ENCODE measurements at regions not wholly inside any gene's neighbourhood (a gene's known extent, or its start where the extent isn't known, plus 50 kb on each side); places are given as distances from the start of the nearest gene placed in this dataset.

DNA sequence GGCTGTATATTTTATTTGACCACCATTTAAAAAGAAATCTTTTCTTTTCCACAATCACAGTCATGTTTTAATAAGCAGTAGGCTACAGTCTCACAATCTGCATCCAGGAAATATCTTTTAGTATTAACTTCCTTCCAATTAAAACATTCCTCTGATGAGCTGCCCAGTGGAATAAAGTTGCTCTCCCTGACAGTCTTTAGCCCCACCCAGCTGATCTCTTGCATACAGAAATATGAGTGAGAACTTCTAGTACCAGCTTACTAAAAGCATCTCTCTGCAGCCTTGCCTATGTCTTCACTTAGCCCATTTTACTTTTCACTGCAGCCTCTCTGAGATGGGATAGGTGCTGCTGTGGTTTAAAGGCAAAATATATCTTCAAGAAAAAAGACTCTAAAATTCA lies 143.4 kb upstream of the ANO3 start:
- DNase-seq: no peak

DNA sequence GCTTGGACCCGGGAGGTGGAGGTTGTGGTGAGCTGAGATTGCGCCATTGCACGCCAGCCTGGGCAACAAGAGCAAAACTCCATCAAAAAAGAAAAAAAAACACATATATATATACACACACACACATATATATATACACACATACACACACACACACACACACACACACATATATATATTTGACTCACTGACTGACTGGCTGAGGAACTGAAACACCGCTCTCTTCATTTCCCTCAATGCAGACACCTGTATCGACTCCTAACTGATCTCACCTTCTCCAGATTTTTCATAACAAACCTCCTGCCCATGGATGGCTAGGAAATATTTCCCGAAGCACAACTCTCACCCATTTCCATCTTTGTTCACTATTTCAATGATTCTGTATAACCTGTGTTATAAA lies 140.7 kb upstream of the ANO3 start:
- DNase-seq (no peak), ATAC-seq (no peak)

More for the DNA sequence above, 143.4 kb upstream of the ANO3 start:
- no peak for ATAC-seq

DNA sequence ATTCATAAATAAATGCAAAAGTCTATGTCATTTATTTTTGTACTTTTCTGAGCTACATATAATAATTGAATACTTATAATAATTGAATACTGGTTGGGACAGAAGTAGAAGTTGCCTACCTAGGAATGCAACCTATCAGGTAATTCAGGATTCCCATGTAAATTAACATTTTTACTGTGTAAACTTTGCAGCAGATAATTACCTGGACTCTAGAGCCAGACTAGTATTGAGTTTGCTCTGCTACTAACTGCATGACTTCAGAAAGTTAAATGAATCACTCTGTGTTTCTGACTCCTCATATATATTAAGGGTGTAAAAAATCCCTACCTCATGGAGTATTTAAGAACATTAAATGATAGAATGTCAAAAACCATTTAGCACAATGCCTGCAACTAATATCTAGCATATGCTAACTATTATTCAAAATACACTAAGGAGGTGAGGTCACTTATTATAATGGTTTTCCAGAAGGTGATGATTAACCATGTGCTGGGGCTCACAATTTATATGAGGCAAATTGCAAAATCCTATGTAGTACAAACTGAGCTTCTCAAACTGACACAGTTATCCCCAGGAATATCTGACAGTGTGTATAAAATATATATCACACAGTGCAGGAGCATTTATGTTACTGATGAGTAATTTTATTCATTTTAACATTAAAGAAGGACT lies 138.1 kb upstream of the ANO3 start:
- ATAC-seq (no peak), DNase-seq (no peak)

DNA sequence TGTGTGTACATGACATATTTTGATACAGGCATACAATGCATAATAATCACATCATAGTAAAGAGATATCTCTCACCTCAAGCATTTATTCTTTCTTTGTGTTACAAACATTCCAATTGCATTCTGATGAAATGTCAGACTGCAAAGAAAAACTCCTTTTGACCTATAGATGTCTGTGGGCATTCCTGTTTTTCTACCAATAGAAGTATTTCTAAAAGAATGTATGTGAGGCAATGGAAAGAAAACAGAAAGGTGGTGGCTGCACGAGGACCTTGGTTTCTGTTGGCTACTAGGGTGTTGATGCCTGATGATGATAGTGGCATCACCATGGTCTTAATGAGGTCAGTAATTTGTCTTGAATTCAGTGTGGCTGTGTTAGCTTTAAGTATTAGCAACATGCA lies 137.0 kb upstream of the ANO3 start:
- ATAC-seq (no peak), DNase-seq (no peak)

DNA sequence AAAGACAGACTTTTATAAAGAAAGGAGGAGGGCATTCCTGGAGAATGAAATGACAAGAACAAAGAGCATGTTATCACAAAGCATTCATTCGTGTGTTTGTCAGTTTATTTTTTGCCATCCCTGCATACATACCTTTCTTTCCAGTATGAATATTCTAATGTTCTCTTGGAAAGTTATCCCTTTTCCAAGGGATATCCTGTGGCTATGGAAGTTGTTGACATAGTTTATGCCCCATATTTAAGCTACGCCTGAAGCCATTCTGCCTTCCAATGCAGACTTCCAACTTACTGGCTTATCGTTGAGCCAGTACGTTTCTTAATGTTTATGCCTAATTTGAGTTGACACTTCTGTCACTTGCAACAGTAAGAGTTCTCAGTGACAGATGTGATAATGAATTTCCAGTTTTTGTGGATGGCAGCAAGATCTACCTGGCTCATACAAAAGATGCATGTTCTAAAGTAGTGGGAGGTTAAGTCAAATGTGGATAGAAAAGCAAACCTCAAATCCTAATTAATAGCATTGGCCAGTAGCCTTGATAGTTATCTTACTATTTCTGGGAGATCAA lies 133.3 kb upstream of the ANO3 start:
- ATAC-seq (no peak), DNase-seq (no peak)

DNA sequence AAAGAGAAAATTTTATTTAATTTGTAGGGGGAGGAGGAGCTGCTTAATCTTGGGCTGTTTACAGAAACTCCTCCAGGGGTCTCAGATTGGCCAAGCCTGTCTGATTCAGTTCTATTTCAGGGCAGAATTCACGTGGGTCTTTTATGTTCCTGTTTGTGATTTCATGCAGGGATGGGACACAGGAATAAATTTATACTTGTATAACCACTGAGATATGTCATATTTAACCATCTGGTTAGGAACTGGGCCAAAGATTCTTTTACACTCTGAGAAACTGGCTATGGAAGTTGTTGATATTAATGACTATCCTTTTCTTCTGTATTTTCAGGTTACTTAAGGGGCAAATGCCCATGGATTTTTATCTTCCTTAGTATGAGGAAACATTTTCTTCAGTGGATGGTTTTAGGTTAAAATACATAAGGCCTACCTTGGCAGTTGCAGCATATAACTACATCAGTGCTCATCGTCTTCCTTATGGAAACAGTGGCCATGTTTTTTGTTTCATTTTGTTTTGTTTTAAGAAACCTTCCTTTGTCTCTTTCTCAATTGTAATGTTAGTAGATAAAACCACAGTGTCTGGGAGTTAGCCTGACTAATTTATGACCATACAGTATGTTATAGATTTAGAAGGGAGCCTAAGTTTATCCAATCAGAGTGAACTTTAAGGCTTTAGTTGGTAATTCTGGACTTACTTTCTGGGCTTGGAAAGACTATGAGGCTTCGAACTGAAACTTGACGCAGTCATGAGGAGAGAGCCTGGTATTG lies 132.4 kb upstream of the ANO3 start:
- ATAC-seq (no peak), DNase-seq (no peak)

DNA sequence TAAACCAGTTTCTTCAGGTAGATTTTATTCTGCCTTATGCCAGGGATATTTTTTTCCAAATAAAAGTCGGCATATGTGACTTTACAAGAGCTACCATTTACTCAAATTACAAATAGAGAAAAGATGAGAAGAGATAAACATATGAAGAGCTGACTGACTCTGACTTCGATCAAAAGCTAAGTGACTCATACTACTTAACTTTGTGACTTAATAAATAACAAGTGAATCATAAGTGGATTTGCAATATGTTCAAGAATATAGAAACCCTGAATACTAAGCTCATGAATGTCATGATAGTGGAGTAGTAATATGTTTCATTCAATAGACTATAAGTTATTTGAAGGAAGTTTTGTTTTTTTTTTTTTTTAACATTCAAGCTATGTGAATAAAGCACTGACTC lies 130.5 kb upstream of the ANO3 start:
- no peak for ATAC-seq
- no peak for DNase-seq

DNA sequence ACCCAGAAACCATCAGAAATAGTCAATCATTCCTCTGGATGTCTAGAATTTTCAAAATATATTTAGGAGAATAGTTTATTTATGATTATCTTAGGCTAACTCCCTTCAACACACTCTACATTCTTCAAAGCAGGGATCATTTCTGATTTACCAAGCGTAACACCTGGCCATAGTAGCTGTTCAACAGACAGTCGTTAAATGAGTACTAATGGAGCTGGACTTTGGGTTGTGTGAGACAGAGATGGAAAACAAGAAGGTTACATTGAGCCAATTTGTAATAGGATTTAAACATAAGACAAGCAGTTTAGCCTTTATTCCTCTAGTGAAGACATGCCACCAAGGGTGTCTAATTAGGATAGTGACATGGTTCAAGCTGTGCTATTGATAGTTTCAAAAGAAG lies 129.2 kb upstream of the ANO3 start:
- ATAC-seq: no peak

DNA sequence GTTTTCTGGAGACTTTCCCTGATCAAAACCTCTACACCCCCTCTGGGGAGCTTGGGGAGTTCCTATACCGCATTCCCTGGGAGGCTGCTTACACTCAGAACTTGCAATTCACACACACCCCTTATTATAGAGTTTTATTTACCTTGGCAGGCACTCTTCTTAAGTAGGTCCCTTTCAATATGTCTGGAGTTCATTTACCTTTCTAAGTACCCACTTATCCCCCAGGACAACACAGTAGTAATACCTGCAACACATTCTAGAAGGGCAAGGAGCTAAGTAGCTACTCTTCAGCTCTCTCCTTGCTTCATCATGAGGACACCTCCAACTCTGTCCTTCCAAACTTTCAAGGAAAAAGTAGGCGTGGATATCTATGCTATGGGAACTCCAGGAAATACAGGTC lies 127.8 kb upstream of the ANO3 start:
- ATAC-seq (no peak), DNase-seq (no peak)

More for the DNA sequence above, 129.2 kb upstream of the ANO3 start:
- no peak for DNase-seq

DNA sequence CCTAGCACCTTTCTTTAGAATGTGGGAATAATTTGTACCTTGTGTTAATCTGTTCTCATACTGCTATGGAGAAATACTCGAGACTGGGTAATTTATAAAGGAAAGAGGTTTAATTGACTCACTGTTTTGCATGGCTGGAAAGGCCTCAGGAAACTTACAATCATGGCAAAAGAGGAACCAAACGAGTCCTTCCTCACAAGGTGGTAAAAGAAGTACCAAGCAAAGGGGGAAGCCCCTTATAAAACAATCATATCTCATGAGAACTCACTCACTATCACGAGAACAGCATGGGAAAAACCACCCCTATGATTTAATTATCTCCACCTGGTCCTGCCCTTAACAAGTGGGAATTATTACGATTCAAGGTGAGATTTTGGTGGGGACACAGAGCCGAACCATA lies 127.1 kb upstream of the ANO3 start:
- ATAC-seq: no peak

DNA sequence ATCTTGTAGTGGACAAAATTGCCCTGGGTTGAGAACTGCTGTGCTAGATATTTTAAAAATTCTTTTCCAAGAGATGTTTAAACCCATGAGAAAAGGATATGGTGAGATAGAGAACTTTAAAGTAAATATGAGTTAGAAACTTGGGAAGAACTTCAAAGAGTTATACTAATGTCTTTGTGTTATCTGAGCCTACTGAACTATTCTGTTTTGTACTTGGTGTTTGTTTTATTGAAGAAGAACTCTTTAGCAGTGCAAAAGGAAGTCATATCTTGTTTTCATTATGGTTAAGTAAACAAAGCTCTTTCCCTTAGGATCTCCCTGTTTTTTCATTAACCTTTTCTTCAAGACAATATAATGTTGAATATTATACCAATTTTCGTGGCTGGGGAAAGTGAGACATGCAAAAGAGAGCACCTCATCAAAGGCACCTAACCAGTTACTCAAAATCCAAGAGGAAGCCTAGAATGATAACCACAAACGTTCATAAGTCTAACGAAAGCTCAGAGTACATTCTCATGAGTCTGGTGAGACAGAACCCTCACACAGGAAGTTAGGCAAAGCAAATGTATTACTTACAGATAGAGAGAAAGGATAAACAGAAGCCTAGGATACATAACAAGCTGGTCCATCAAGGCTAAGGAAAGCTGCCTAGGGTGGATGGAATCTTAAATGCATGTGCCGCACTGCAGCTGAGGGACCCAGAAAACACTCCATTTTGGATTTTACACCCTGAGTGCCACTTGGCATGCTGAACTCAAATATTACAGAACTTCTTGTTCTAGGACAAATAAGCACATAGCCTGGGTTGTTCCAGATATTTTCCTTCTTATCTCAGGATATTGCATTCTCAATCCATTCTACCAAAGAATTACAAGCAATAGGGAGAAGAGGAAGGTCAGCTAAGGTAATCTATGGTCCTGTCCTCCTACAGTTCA lies 112.5 kb upstream of the ANO3 start:
- DNase-seq: no peak
- ATAC-seq: no peak

More for the DNA sequence above, 127.1 kb upstream of the ANO3 start:
- DNase-seq: no peak

DNA sequence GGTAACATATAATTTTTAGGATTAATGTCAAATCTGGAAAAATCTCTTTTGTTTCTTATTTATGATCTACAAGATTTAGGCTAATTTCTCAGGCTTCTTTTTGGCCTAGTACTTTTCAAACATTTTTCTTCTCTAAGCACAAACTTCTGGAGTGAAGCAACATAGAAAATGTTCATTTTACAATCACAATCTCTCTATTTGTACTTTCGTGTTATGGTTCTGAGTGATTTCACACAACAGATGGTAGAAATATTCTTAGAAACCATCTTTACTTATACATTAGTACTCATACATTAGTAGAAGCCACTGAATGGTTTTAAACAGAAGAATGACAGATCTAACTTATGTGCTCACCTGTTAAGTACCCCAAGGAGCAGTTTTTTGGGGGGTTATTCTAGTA lies 106.3 kb upstream of the ANO3 start:
- ATAC-seq: no peak

DNA sequence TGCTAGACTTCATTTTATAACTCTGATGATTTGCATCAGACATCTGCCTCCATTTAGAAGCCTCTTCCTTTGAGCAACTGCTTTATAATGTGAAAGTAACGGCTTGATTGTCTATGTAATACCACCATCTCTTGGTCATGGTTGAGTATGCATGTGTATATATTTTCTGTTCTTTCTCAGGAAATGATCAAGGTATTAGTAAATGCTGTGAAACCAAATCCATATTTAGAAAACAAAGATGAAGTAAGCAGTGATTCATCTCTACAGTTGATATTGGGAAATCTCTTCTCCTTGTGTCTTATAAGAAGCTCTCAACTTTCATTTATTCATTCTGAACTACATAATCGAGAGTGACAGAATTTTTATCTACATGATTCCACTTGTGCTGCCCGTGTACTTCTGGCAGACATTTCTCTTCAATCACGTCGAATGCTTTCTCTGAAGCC lies 104.6 kb upstream of the ANO3 start:
- no peak for ATAC-seq
- no peak for DNase-seq

More for the DNA sequence above, 106.3 kb upstream of the ANO3 start:
- DNase-seq: no peak

DNA sequence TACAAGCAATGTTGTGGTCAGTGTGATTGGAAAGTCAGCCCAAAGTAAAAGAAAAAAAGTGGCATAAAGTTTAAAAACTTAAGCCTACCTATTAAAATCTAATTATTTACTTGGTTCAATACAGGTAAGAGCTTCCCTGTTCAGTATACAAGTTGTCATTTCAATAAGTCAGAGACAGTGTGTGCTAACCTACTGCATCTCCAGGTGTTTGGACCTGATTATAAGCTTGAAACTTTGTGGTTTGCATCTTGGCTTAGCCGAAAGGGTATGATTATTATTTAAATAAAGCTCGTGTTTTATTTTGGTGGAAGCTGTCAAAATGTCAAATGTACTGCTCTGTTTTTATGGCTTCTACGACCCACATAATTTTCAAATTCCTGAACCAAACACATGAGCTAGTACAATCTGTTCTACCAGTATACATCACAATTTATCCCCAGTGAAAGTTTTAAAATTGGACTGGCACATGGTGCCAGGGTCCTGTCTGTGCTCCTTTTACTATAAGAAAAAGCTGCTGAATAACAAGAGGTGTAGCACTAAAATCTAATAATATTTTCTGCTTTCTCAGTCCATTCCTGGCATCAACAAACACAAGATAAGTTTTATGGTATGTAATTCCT lies 103.9 kb upstream of the ANO3 start:
- no peak for DNase-seq

DNA sequence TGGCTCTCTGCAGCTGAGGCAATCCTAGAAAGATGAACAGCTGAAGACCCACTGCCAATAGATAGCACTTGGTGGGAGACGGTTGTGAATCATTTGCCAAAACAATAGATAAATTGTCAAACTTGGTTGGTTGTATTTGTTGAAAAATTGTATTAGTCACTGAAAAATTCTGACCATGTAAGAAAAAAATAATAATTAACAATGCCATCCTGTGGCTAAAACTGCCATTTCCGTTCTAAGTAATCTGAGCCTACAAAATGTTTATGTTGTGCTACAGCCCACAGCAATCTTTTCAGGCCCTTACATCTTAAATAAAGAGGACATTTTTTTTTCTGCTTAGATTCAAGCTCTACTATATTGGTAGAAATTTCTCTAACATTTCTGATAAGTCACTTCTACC lies 103.2 kb upstream of the ANO3 start:
- no peak for DNase-seq
- no peak for ATAC-seq

More for the DNA sequence above, 103.9 kb upstream of the ANO3 start:
- no peak for ATAC-seq

DNA sequence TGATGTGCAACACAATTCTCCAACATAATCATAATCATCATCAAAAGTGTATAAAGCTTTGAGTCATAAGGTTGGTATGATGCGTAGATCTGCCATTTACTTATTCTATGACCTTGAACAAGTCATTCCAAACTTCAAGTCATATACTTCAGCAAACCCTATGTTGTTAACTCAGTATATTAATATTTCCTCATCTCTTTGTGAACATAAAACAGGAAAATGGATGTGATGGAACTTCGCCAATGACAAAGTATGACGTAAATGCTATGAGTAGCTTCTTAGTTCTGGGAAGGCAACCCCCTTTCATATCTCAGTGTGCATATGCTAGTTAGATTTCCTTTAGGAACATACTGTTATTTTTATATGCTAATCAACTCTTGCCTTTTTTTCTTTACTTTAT lies 102.7 kb upstream of the ANO3 start:
- ATAC-seq: no peak
- no peak for DNase-seq

DNA sequence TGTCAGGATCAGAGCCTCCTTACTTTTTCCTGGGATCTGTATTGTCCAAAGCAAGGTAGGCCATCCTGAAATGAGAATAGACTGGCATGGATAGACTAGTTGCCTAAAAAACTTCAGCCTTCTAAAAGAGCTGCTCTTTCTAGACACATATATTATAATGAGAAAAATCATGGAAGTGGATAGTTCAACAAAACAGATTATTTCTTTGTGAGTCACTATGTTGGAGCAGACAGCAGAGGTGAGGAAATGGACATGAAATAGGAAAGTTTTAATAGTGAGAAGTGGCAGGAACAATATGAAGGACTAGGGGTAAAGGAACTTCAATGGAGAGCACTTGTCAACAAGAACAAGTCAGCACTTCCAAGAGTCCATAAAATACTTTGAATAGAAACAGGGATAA lies 101.9 kb upstream of the ANO3 start:
- ATAC-seq: no peak
- DNase-seq: no peak

DNA sequence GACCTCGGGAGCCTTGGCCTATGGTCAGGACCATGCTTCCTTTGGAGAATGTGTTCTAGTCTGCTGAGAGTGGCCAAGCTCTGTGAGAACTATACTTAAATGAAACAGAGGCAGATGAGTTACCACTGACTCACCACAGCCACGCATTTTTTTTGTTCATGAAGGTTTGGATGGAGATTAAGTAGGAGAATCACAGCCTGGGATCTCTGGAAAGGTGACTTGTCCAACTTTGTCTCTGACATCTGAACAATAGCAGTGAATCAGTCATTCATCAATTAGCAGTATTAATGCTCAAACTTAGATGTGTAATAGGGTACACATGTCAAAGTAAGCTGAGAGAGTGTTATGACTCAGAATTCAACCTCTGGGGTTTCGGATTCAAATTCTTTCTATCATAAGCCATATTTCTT lies 100.7 kb upstream of the ANO3 start:
- ATAC-seq: no peak
- no peak for DNase-seq

DNA sequence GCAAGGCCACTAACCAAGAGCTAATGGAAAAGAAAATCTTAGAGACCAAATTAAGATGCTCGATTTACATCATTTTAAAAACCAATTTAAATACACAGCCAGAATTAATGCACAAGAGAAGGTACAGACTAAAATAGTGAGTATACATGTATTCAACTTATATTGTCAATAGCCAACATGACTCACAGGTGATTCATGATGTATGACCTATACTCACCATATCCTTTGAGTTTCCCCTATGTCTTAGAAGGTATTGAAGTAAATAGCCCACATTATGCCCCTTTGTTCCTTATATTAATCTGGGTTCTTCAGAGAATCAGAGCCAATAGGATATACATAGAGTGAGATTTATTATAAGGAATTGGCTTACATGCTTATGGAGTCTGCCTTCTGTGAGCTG lies 97.5 kb upstream of the ANO3 start:
- DNase-seq (no peak), ATAC-seq (no peak)

DNA sequence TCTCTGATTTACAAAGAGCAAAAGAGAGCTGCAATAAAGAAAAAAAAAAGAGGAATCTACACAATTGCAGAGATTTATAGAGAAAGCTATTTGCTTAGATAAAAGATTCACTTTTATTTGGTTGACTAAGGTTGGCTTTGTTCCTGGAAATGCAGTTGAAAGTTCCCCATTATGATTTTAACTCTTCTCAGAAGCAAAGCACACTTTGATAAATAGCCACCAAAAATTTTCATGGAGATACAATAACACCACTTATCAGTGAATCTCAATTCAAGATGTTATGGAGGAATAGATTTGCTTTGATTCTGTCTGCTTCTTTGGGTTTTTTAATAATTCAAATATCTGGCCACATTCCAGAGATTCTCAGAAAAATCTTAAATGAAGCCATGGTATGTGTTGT lies 88.5 kb upstream of the ANO3 start:
- no peak for DNase-seq
- ATAC-seq: no peak

DNA sequence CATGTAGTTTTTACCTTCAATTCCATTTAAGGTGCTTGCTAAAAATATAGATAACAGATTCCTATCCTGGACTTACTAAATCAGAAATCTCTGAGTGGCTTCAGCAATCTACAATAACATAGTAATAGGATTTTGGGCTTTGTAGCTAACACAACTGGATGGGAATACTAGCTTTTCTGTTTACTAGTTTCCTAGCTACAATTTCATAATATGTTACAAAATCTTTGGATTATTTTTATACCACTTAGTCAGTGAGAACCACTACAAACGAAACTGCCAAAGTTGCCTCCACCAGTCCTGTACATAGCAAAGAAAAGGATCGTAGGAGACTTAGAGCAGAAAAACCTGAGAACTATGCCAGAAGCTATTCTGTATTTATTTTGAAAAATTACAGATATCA lies 87.7 kb upstream of the ANO3 start:
- ATAC-seq (no peak), DNase-seq (no peak)

DNA sequence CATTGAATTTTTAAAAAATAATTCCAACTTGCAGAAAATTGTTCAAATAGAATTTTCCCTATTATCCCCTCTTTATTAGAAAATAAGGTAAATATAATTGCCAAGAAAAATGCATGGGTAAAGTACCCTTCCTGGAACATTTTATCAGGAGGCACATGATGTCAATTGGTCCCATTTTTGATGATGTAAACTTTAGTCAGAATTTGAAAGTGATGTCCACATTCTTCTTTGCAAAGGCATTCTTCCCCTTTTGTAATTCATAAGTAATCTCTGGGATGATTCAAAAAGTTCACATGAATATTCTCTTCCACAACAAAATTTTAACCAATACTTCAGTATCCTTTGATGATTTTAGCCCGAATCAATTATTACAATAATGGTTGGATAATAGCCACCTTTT lies 86.9 kb upstream of the ANO3 start:
- no peak for ATAC-seq
- no peak for DNase-seq
